WTC11 (cell line): ENCODE measurements at regions not wholly inside any gene's neighbourhood (a gene's known extent, or its start where the extent isn't known, plus 50 kb on each side); places are given as distances from the start of the nearest gene placed in this dataset.

Experiments
- GABPB1 ChIP-seq: sonication (generic); formaldehyde crosslinking; IDR thresholded peaks from 2 replicates; pipeline ENCODE4 v1.8.1; 2023; ENCODE audit warnings: mild to moderate bottlenecking, missing genetic modification reagents
- GRHL2 ChIP-seq: fragments of 250-450 bp; sonication (Bioruptor Pico); IDR thresholded peaks from 2 replicates; pipeline ENCODE4 v1.8.0; 2022; ENCODE audit warnings: mild to moderate bottlenecking, moderate library complexity; ENCODE audit not compliant: insufficient replicate concordance, severe bottlenecking
- NFYB ChIP-seq: sonication (generic); formaldehyde crosslinking; conservative IDR thresholded peaks from 2 replicates; pipeline ENCODE4 v1.8.0; 2022; ENCODE audit warnings: low read depth, missing genetic modification reagents
- ZNF121 ChIP-seq: sonication (generic); formaldehyde crosslinking; IDR thresholded peaks from 2 replicates; pipeline ENCODE4 v1.8.0; 2023; ENCODE audit warnings: missing genetic modification reagents
- ZNF232 ChIP-seq: sonication (generic); formaldehyde crosslinking; IDR thresholded peaks from 2 replicates; pipeline ENCODE4 v1.8.0; 2022; ENCODE audit warnings: mild to moderate bottlenecking, missing genetic modification reagents
- TF ChIP-seq, protein P1 (sequence below): fragments of 200-600 bp; IDR thresholded peaks from 2 replicates; pipeline ENCODE4 v1.8.0; 2022; ENCODE audit warnings: antibody characterized with exemption
- TF ChIP-seq, protein P2 (sequence below): sonication (generic); formaldehyde crosslinking; conservative IDR thresholded peaks from 2 replicates; pipeline ENCODE4 v1.8.1; 2022; ENCODE audit warnings: mild to moderate bottlenecking, missing genetic modification reagents
- TF ChIP-seq, protein P3 (sequence below): fragments of 250-450 bp; sonication (Bioruptor Pico); conservative IDR thresholded peaks from 2 replicates; pipeline ENCODE4 v1.9.0; 2021; ENCODE audit warnings: mild to moderate bottlenecking
- TF ChIP-seq, protein P4 (sequence below): sonication (generic); formaldehyde crosslinking; IDR thresholded peaks from 2 replicates; pipeline ENCODE4 v1.8.0; 2023; ENCODE audit warnings: missing genetic modification reagents

DNA sequence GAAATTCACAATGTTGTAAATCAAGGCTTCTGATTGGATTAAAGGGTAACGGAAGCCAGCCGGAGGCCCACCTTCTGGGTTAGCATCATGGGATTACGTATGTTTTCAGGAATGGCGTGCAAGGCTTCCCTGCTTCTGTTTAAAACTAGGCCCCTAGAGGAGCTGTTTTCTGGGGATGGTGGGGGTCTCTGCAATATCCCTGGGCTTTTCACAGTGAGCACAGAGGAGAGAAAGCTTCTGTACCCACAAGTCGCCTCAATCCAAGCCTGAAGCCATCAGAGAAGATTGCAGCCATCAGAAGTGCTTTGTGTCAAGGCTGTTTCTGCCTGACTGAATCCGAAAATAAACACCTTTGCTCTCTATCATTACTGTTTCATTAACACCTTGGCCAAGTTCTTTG lies 226.9 kb upstream of the SMIM21 start:
- no peak for TF ChIP-seq ZNF232
- TF ChIP-seq, protein P1, sequence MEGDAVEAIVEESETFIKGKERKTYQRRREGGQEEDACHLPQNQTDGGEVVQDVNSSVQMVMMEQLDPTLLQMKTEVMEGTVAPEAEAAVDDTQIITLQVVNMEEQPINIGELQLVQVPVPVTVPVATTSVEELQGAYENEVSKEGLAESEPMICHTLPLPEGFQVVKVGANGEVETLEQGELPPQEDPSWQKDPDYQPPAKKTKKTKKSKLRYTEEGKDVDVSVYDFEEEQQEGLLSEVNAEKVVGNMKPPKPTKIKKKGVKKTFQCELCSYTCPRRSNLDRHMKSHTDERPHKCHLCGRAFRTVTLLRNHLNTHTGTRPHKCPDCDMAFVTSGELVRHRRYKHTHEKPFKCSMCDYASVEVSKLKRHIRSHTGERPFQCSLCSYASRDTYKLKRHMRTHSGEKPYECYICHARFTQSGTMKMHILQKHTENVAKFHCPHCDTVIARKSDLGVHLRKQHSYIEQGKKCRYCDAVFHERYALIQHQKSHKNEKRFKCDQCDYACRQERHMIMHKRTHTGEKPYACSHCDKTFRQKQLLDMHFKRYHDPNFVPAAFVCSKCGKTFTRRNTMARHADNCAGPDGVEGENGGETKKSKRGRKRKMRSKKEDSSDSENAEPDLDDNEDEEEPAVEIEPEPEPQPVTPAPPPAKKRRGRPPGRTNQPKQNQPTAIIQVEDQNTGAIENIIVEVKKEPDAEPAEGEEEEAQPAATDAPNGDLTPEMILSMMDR = no peak
- TF ChIP-seq, protein P2, sequence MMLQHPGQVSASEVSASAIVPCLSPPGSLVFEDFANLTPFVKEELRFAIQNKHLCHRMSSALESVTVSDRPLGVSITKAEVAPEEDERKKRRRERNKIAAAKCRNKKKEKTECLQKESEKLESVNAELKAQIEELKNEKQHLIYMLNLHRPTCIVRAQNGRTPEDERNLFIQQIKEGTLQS = no peak
- no peak for TF ChIP-seq NFYB
- TF ChIP-seq, protein P3, sequence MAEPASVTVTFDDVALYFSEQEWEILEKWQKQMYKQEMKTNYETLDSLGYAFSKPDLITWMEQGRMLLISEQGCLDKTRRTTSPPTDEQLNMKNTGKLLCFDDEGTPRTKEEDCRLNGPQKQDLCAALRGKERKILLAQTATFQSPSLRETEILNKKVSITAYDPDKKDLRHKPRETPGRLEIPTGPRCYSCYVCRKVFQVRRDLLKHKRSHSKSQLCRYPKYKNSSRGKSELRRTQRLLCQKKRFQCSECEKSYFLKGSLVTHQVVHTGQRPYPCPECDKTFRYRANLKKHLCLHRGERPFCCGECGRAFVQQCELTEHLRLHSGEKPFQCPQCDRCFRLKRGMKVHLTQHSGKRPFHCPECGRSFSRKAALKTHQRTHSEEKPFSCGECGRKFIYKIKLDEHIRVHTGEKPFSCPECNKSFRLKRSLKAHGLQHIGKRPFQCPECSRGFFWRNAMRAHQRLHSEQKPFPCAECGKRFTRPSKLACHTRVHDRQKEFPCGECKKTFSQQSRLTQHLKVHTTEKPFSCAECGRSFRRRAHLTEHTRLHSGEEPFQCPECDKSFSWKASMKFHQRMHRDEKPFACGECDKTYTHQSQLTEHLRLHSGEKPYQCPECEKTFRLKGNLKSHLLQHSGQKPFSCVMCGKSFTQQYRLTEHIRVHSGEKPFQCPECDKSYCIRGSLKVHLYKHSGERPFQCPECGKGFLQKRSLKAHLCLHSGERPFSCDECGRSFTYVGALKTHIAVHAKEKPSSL (CRISPR knock-in tag) = no peak
- no peak for TF ChIP-seq GABPB1
- TF ChIP-seq, protein P4, sequence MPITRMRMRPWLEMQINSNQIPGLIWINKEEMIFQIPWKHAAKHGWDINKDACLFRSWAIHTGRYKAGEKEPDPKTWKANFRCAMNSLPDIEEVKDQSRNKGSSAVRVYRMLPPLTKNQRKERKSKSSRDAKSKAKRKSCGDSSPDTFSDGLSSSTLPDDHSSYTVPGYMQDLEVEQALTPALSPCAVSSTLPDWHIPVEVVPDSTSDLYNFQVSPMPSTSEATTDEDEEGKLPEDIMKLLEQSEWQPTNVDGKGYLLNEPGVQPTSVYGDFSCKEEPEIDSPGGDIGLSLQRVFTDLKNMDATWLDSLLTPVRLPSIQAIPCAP (CRISPR knock-in tag) = no peak
- TF ChIP-seq ZNF121 = no peak
- TF ChIP-seq GRHL2 (CRISPR knock-in tag) = no peak
